ENCODE measurements at regions not wholly inside any gene's neighbourhood (a gene's known extent, or its start where the extent isn't known, plus 50 kb on each side); places are given as distances from the start of the nearest gene placed in this dataset.

DNA sequence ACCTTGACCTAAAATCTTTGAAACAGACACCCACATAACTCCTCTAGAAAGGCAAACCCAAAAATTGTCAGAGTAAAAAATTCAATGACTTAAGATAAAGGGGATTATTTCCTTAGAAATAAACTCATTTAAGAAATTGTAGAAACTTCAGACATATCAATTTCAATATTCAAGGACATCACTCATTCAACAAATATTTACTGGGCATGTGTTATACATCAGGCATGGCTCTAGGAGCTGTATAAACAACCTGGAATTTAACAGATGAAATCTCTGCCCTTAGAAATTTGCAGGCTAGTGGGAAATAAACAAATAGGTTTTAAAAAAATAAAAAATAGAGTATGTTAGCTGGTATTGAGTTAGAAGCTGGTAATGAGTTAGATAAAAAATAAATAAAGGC is 84.0 kb upstream of the LSM14A start:
- no peak overlapping the region for H3K27ac Mint-ChIP-seq
- peaks cover 20 to 28% of the 10 kb centered on the region in 2 experiments for H3K4me1 Mint-ChIP-seq
- Histone ChIP-seq H3T11ph (ENCODE audit: low read length) (no peak overlapping the region), H3K4me1 (ENCODE audit: insufficient read depth, low read length) (no peaks in the 10 kb centered on the region; the same call in 1 of the 2 replicates), H4K20me1 (ENCODE audit: control insufficient read depth, insufficient read depth, insufficient read length) (no peaks in the 10 kb centered on the region), H3K18ac (ENCODE audit: insufficient read length, low read depth, low read length) (no peak overlapping the region), H2BK120ac (ENCODE audit: low read depth, low read length, poor library complexity, severe bottlenecking) (no peak overlapping the region), H3K27me3 (ENCODE audit: insufficient read depth, low read length) (no peaks in the 10 kb centered on the region), H3K4me2 (ENCODE audit: insufficient read depth, insufficient read length, low read length) (no peak overlapping the region), H4K5ac (ENCODE audit: insufficient read length, low read depth, low read length) (no peak overlapping the region), H4K8ac (replicated peaks; ENCODE audit: insufficient read length, low read depth, low read length) (no peak overlapping the region), H2BK15ac (ENCODE audit: low read depth, low read length) (no peak overlapping the region), H2BK12ac (ENCODE audit: insufficient read length, low read depth, low read length) (no peak overlapping the region), H3K79me1 (ENCODE audit: insufficient read depth, low read depth, low read length, poor library complexity, severe bottlenecking) (no peaks in the 10 kb centered on the region), H2AFZ (ENCODE audit: low read length) (no peak overlapping the region), H3K23ac (ENCODE audit: insufficient read length, low read depth, low read length) (no peak overlapping the region), H3K79me2 (ENCODE audit: insufficient read depth, low read length) (no peaks in the 10 kb centered on the region), H3K14ac (ENCODE audit: insufficient read depth, low read length) (no peak overlapping the region), H2BK20ac (ENCODE audit: low read depth, low read length, poor library complexity, severe bottlenecking) (no peak overlapping the region), H3K23me2 (ENCODE audit: insufficient read length, low read depth, low read length, poor library complexity, severe bottlenecking) (no peaks in the 10 kb centered on the region), H3K4ac (ENCODE audit: low read depth, low read length) (no peak overlapping the region), H3K9me3 (ENCODE audit: control insufficient read depth, low read depth, low read length) (no peaks in the 10 kb centered on the region), H2BK5ac (ENCODE audit: insufficient read length, low read length) (no peak overlapping the region), H4K91ac (ENCODE audit: insufficient read length, low read depth, low read length) (no peak overlapping the region), H3K9ac (ENCODE audit: extremely low read depth, insufficient read length, low read length) (no peak overlapping the region), H2AK5ac (ENCODE audit: insufficient read length, low read length) (no peak overlapping the region), H3K56ac (ENCODE audit: insufficient read length, low read depth, low read length) (no peak overlapping the region), H3K27ac (ENCODE audit: insufficient read length, low read depth, low read length) (no peak overlapping the region)
- peaks cover 9% of the 10 kb centered on the region in 2 experiments for H3K9me3 Mint-ChIP-seq
- no peak overlapping the region for H3K4me3 Mint-ChIP-seq
- DNase-seq: no peak
- H3K36me3 Mint-ChIP-seq (ENCODE audit: insufficient read depth in 1 of 3, low read depth in 3 of 3): peaks cover 0 to 7% (median 2%) of the 10 kb centered on the region in 3 experiments; a peak in 4 of 7 replicates
- H3K27me3 Mint-ChIP-seq (ENCODE audit: low read depth): no peaks in the 10 kb centered on the region
- no peak for TF ChIP-seq CTCF (conservative IDR thresholded peaks at IDR 0.05)

Measured in H9 (cell line).